Stimulated activated CD8-positive, alpha-beta memory T cell treated with anti-CD3 and anti-CD28 coated beads, Interleukin-7, amount 100 ng/mL, for 4 hours (primary cell): ENCODE measurements at regions not wholly inside any gene's neighbourhood (a gene's known extent, or its start where the extent isn't known, plus 50 kb on each side); places are given as distances from the start of the nearest gene placed in this dataset.

Experiments used
- DNase-seq, 2 donors: peaks; one replicate each; pipeline ENCODE4 v3.0.0-alpha.2; 2020; ENCODE audit warnings: low read depth in 2 of 2

GRCh38 chr22:46078241-46079092 is 71.9 kb upstream of the PPARA start:
- no peak for DNase-seq

GRCh38 chr22:46079093-46079860 is 71.0 kb upstream of the PPARA start:
- DNase-seq, result no peak

- no peak for DNase-seq
Observed at GRCh38 chr22:46079861-46080821, 70.2 kb upstream of the PPARA start.

GRCh38 chr22:46081036-46081830 is 69.1 kb upstream of the PPARA start:
- DNase-seq, result no peak

GRCh38 chr22:46081831-46082210 is 68.5 kb upstream of the PPARA start:
- no peak for DNase-seq

GRCh38 chr22:46082633-46083032 is 67.7 kb upstream of the PPARA start:
- no peak for DNase-seq

GRCh38 chr22:46083383-46084350 is 66.7 kb upstream of the PPARA start:
- DNase-seq, result no peak

GRCh38 chr22:46084376-46084775 is 66.0 kb upstream of the PPARA start:
- DNase-seq, result no peak

GRCh38 chr22:46084943-46085827 is 65.1 kb upstream of the PPARA start:
- DNase-seq, result no peak

GRCh38 chr22:46085828-46086576 is 64.3 kb upstream of the PPARA start:
- no peak for DNase-seq

GRCh38 chr22:46086577-46087335 is 63.6 kb upstream of the PPARA start:
- no peak for DNase-seq

- DNase-seq, result no peak
Observed at GRCh38 chr22:46087336-46087690, 63.0 kb upstream of the PPARA start.

- DNase-seq, result no peak
Observed at GRCh38 chr22:46087816-46088277, 62.5 kb upstream of the PPARA start.

- DNase-seq, result no peak
Observed at GRCh38 chr22:46088541-46089311, 61.6 kb upstream of the PPARA start.

- no peak for DNase-seq
Observed at GRCh38 chr22:46089426-46090035, 60.8 kb upstream of the PPARA start.

GRCh38 chr22:46090036-46090591 is 60.2 kb upstream of the PPARA start:
- no peak for DNase-seq
